Effector memory CD8-positive, alpha-beta T cell (primary cell): ENCODE measurements at regions not wholly inside any gene's neighbourhood (a gene's known extent, or its start where the extent isn't known, plus 50 kb on each side); places are given as distances from the start of the nearest gene placed in this dataset.

Experiments
- ATAC-seq: fragments of 150-1000 bp; cut with Tn5 transposase; replicated peaks from 2 replicates; pipeline ENCODE4 v1.10.0; 2021; ENCODE audit warnings: mild to moderate bottlenecking, moderate library complexity
- DNase-seq, 3 experiments: peaks; one replicate each; pipeline ENCODE4 v3.0.0; 2021
- H3K27ac Mint-ChIP-seq, 2 donors: one replicate each; pipeline ENCODE4 v1.8.0; 2022; ENCODE audit warnings: mild to moderate bottlenecking in 2 of 2, mixed read lengths in 2 of 2, moderate library complexity in 2 of 2
- H3K27me3 Mint-ChIP-seq, 2 donors: one replicate each; pipeline ENCODE4 v1.8.0; 2022; ENCODE audit warnings: mixed read lengths in 2 of 2
- H3K36me3 Mint-ChIP-seq: one replicate; pipeline ENCODE4 v1.8.0; 2022; ENCODE audit warnings: mild to moderate bottlenecking, moderate library complexity, mixed read lengths; ENCODE audit not compliant: insufficient read depth
- H3K4me1 Mint-ChIP-seq, 2 donors: one replicate each; pipeline ENCODE4 v1.8.0; 2022; ENCODE audit warnings: low read depth in 2 of 2, mixed read lengths in 2 of 2
- H3K4me3 Mint-ChIP-seq, 2 donors: one replicate each; pipeline ENCODE4 v1.8.0; 2022; ENCODE audit warnings: mild to moderate bottlenecking in 2 of 2, mixed read lengths in 2 of 2, moderate library complexity in 2 of 2
- H3K9me3 Mint-ChIP-seq, 2 donors: one replicate each; pipeline ENCODE4 v1.8.0; 2022; ENCODE audit warnings: mixed read lengths in 2 of 2

DNA sequence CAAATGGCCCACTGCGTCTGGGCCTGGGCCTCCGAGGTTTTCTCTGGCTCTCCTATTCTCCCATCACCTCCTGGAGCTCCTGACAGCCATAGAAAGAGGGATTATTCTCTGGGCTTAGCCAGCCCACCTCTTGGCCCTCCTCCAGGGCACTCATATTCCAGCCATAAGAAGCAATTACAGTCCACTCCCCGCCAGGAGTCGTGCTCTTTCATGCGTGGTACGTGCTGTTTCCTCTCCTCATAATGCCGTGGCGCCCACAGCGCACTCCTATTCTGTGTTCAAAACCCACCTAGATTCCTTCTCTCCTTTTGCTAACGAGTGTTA lies 240.8 kb upstream of the ZNF462 start:
- no peaks in the 10 kb centered on the region for H3K36me3 Mint-ChIP-seq
- H3K9me3 Mint-ChIP-seq = peaks cover 12 to 13% of the 10 kb centered on the region in 2 donors
- H3K27ac Mint-ChIP-seq = no peak overlapping the region
- no peak overlapping the region for H3K4me3 Mint-ChIP-seq
- no peak for DNase-seq
- no peak for ATAC-seq
- H3K27me3 Mint-ChIP-seq = no peaks in the 10 kb centered on the region
- H3K4me1 Mint-ChIP-seq = no peaks in the 10 kb centered on the region

DNA sequence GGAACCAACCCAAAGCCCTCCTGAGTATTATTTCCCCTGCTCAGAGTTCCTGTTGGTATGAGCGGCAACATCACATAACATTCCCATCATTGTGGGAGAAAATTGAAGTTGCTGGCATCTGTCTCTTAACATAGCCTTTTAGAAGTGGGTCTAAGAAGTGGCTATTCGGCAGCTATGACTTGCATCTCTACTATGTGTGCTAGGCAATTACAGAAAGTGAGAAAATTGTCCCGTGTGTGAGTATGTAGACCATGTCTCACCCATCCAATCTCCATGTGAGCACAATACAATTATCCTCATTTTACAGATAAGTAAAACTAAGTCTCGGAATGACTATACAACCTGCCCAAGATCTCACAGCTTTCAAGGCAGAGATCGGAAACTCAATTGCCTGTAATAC lies 239.4 kb upstream of the ZNF462 start:
- H3K4me1 Mint-ChIP-seq = no peaks in the 10 kb centered on the region
- peaks cover 10 to 13% of the 10 kb centered on the region in 2 donors for H3K9me3 Mint-ChIP-seq
- no peak for DNase-seq
- no peak for ATAC-seq
- no peak overlapping the region for H3K27ac Mint-ChIP-seq
- H3K36me3 Mint-ChIP-seq = no peaks in the 10 kb centered on the region
- H3K4me3 Mint-ChIP-seq = no peak overlapping the region
- H3K27me3 Mint-ChIP-seq = no peaks in the 10 kb centered on the region

DNA sequence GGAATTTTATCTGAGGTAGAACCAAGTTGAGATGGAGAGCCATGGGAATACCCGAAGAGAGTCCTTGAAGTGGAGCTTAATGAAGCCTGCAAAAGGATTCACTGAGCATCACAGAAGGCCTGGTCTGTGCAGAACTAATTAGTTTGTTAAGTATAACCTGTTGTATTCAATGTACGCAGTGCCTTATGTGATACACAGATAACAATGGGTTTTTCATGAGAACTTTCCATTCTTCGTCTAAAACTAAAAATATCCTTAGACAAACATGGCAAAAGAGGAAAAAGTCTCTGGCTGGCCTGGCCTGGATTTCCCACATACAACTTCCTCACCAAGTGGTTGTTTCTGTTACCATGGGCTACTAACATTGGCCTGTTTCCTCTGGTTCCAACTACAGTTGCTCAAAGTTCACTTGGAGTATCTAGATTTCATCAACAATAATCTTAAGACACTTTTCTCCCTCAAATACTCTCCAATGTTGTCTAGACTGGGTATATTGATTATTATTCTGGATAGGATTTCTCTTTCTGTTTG lies 237.6 kb upstream of the ZNF462 start:
- Mint-ChIP-seq H3K4me1 (no peaks in the 10 kb centered on the region), H3K27me3 (no peaks in the 10 kb centered on the region), H3K4me3 (no peak overlapping the region), H3K36me3 (no peaks in the 10 kb centered on the region), H3K27ac (no peak overlapping the region), H3K9me3 (peaks cover 13 to 24% of the 10 kb centered on the region in 2 donors)
- DNase-seq = no peak
- ATAC-seq = no peak

DNA sequence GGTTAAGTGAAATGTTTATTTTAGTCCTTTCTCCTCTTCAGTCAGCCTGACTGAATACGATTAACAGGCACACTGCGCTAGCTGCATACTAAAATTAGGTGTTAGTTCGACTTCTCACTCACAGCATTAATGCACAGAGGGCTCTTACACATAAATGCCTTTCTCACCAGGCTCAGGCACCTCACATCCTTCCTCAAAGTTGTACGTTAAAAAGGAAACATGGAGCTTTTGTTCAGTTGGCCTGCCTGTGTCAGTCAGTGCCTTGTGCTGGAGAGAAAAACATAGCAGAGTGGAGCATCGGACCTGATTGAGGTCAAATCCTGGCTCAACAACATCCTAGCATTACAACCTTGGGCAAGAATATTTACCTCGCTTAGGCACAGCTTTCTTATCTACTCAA lies 236.0 kb upstream of the ZNF462 start:
- Mint-ChIP-seq H3K4me1 (no peaks in the 10 kb centered on the region), H3K4me3 (no peak overlapping the region), H3K36me3 (no peaks in the 10 kb centered on the region), H3K9me3 (peaks cover 12 to 21% of the 10 kb centered on the region in 2 donors), H3K27ac (no peak overlapping the region), H3K27me3 (no peaks in the 10 kb centered on the region)
- ATAC-seq = no peak
- DNase-seq = no peak

DNA sequence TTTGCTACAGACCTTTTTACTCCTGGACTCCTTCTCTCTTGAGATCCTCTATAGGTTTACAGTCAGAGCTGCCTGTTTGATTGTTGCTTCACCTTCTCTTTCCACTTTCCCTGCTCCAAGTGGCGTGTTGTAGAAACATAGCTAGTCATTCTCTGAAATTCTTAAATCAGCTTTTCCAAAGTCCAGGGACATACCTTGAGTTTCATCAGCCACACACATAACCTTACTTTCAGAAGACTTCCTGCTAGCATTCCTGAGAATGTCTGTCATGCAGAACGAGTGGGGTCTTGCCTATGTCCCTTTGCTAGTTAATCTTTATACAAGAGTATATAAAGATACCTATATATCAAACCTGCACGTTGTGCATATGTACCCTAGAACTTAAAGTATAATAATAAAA lies 230.3 kb upstream of the ZNF462 start:
- Mint-ChIP-seq H3K27me3 (no peaks in the 10 kb centered on the region), H3K36me3 (no peaks in the 10 kb centered on the region), H3K27ac (no peak overlapping the region), H3K4me1 (no peaks in the 10 kb centered on the region), H3K9me3 (peaks cover 7 to 29% of the 10 kb centered on the region in 2 donors), H3K4me3 (no peak overlapping the region)
- ATAC-seq = no peak
- no peak for DNase-seq

DNA sequence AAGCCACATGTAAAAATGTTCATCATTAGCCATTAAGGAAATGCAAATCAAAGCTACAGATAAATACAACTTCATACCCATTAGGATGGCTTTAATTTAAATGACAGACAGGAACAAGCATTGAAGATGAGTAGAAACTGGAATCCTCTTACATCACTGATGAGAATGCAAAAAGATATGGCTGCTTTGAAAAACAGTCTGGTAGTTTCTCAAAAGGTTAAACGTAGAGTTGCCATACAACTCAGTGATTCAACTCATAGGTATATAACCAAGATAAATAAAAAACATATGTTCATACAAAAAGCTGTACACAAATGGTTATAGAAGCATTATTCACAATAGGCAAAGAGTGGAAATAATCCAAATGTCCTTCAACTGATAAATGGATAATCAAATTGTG lies 228.8 kb upstream of the ZNF462 start:
- H3K4me3 Mint-ChIP-seq = no peak overlapping the region
- DNase-seq (no peak), ATAC-seq (no peak)
- H3K36me3 Mint-ChIP-seq = no peaks in the 10 kb centered on the region
- no peaks in the 10 kb centered on the region for H3K4me1 Mint-ChIP-seq
- no peaks in the 10 kb centered on the region for H3K27me3 Mint-ChIP-seq
- H3K9me3 Mint-ChIP-seq = peaks cover 7 to 27% of the 10 kb centered on the region in 2 donors
- H3K27ac Mint-ChIP-seq = no peak overlapping the region

DNA sequence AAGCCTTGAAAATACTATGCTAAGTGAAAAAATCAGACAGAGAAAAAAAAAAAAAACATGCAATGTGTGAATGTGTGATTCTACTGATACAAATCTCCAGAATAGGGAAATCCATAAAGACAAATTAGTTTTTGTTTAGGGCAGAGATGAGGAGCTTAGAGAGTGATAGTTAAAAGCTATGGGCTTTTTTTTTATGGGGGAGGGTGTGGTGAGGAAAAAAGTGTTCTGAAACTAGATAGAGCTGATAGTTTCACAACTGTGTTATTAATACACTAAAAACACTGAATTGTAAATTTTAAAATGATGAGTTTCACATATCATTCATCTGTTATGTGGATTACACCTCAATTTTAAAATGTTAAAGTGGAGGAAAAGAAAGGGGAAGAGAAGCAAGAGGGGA lies 228.3 kb upstream of the ZNF462 start:
- ATAC-seq (no peak), DNase-seq (no peak)
- Mint-ChIP-seq H3K36me3 (no peaks in the 10 kb centered on the region), H3K27ac (no peak overlapping the region), H3K4me3 (no peak overlapping the region), H3K9me3 (peaks cover 7 to 23% of the 10 kb centered on the region in 2 donors), H3K4me1 (no peaks in the 10 kb centered on the region), H3K27me3 (no peaks in the 10 kb centered on the region)

DNA sequence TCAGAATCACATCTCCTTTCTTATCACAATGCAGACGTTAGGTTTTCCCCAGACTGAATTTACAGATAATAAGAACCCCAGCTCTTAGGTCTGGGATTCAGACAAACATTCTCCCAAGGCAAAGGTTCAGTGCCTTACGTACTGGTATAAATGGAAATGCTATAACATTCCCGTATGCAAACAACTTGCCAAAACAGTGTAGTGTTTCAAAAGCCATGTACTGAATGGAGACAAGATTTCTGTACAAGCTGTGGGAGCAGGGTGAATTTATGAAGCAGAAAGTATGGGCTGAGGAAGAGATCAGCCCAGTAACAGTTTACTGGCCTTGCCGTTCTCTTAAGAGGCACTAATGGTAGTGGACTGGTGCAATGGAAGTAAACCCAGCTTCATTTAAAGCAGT lies 225.5 kb upstream of the ZNF462 start:
- no peaks in the 10 kb centered on the region for H3K4me1 Mint-ChIP-seq
- no peak overlapping the region for H3K27ac Mint-ChIP-seq
- H3K4me3 Mint-ChIP-seq = no peak overlapping the region
- DNase-seq (no peak), ATAC-seq (no peak)
- H3K27me3 Mint-ChIP-seq = no peaks in the 10 kb centered on the region
- H3K9me3 Mint-ChIP-seq = peaks cover 0 to 9% of the 10 kb centered on the region in 2 donors
- no peaks in the 10 kb centered on the region for H3K36me3 Mint-ChIP-seq

DNA sequence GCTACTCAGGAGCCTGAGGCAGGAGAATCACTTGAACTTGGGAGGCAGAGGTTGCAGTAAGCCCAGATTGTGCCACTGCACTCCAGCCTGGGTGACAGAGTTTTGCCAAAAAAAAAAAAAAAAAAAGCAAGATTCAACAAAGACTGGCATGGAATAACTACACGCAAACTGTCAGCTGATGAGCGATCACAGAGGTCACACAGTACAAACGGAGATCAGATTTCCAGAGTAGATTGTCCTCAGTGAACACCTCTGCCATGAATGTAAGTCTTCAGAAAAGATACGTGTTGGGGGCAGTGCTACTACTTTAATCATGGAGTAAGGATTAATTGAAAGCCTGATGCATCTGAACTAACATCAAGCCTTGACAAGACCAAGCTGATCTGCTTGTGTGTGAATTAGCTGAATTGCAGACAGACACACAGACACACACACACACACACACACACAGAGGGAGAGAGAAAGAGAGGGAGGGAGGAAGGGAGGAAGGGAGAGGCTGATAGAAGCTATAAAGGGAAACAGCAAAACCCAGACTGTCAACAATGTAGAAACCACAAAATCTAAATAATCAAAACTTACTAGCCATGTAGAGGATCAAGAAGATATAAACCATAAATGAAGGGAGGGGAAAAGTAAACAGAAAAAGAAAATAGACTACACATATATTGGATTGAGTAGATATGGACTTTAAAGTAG lies 222.9 kb upstream of the ZNF462 start:
- H3K36me3 Mint-ChIP-seq = no peaks in the 10 kb centered on the region
- no peaks in the 10 kb centered on the region for H3K27me3 Mint-ChIP-seq
- DNase-seq (no peak), ATAC-seq (no peak)
- H3K4me3 Mint-ChIP-seq = no peak overlapping the region
- H3K9me3 Mint-ChIP-seq = peaks cover 2 to 16% of the 10 kb centered on the region in 2 donors
- H3K4me1 Mint-ChIP-seq = no peaks in the 10 kb centered on the region
- H3K27ac Mint-ChIP-seq = no peak overlapping the region

DNA sequence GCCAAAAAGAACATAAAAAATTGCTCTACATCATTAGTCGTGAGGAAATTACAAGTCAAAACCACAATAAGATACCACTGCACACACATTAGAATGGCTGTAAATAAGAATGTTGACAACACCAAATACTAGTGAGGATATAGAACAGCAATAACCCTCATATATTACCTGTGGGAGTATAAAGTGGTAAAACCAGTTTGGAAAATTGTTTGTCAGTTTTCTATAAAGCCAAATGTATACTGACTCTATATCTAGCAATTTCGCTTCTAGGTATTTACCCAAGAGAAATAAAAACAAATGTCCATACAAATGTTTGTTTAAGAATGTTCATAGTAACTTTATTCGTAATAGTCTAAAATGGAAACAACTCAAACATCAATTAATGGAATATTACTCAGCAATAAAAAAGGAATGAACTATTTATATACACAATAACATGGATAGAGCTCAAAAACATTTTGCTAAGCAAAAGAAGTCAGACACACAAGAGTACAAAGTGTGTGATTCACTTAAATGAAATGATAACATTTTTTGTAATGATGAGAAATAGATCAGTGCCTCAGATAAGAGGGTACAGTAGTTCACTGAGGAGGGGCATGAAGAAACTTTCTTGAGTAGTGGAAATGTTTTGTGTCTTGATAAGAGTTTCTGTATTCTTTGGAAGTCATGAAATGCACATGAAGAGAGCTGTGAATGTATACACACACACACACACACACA lies 219.6 kb upstream of the ZNF462 start:
- Mint-ChIP-seq H3K9me3 (peaks cover 11 to 16% of the 10 kb centered on the region in 2 donors), H3K27me3 (no peaks in the 10 kb centered on the region), H3K27ac (no peak overlapping the region), H3K4me1 (no peaks in the 10 kb centered on the region), H3K36me3 (no peaks in the 10 kb centered on the region), H3K4me3 (no peak overlapping the region)
- ATAC-seq = no peak
- DNase-seq = no peak

DNA sequence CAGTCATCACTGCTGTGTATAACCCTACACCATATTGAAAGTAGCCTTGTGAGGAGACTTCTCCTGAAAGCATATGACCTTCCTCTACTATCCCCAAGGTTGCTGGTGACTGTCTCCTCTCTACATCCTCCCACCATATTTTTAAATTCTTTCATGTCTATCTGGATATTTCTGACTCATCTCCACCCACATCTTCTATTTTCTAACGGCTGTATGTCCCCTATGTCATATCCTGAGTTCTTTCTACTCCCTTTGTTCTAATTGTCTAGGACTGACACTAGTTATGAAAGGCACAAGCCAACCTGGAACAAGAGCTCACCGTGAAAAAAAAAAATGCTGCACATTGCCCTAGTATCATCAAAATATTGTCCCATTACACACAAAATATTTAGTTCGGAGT lies 218.3 kb upstream of the ZNF462 start:
- Mint-ChIP-seq H3K4me3 (no peak overlapping the region), H3K9me3 (peaks cover 11 to 16% of the 10 kb centered on the region in 2 donors), H3K27me3 (no peaks in the 10 kb centered on the region), H3K36me3 (no peaks in the 10 kb centered on the region), H3K27ac (no peak overlapping the region), H3K4me1 (no peaks in the 10 kb centered on the region)
- ATAC-seq = no peak
- no peak for DNase-seq

DNA sequence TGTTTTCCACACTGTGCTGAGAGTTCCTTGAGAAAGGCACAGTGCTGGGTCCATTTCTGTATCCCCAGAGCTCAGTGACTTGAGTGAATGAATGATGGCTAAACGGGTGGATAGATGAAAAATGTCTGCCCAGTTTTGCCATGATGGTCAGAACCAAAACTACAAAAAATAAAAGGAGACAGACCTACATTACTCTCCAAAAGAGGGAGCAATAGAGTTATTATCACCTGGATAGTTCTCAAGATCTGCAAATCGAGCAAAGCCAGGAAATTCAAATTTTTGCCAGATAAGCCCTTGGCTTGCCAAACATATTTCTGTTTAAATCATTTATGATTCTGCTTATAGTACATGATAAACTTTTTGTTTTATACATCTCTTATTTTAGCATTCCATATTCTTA lies 214.2 kb upstream of the ZNF462 start:
- no peaks in the 10 kb centered on the region for H3K36me3 Mint-ChIP-seq

DNA sequence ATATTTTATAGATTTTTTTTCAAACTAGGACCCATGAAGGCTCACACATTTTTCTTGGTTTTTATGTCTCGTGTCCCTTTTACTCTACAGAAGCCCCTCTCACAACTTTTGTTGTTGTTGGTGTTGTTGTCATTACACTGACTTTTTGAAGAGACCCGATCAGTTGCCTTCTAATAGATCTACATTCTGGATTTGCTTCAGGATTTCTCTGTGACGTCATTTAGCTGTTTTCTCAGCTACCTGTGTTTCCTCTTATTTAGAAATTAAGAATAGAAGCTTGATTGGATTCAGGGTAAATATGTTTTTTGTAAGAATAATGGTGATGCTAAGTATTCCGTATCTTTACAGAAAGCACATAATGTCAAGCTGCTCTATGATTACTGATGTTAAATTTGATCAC lies 213.3 kb upstream of the ZNF462 start:
- no peaks in the 10 kb centered on the region for H3K27me3 Mint-ChIP-seq
- no peak for ATAC-seq

More for the DNA sequence above, 214.2 kb upstream of the ZNF462 start:
- H3K27ac Mint-ChIP-seq = no peak overlapping the region
- ATAC-seq = no peak
- DNase-seq = no peak
- H3K9me3 Mint-ChIP-seq = peaks cover 10 to 15% of the 10 kb centered on the region in 2 donors
- no peaks in the 10 kb centered on the region for H3K4me1 Mint-ChIP-seq
- H3K27me3 Mint-ChIP-seq = no peaks in the 10 kb centered on the region
- no peak overlapping the region for H3K4me3 Mint-ChIP-seq

DNA sequence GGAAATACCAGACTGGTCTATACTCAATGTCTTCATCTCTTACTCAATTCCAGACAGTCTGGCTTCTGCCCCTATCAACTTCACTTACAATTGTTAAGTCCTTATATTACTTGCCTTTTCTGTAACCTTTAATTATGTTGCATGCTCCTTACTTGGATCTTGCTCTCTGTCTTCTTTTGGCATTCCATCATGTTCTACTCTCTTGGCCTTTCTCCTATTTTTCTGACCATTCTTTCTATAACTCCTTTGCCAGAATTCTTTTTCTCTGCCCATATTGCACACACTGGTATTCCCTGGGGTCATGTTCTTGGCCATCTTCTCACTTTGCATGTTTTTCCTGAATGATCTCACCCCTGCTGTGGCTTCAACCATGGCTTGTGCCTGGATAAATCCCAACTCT lies 209.8 kb upstream of the ZNF462 start:
- H3K4me1 Mint-ChIP-seq = no peaks in the 10 kb centered on the region
- ATAC-seq = no peak

More for the DNA sequence above, 213.3 kb upstream of the ZNF462 start:
- no peaks in the 10 kb centered on the region for H3K36me3 Mint-ChIP-seq
- no peaks in the 10 kb centered on the region for H3K4me1 Mint-ChIP-seq
- no peak overlapping the region for H3K4me3 Mint-ChIP-seq
- no peak overlapping the region for H3K27ac Mint-ChIP-seq
- no peak for DNase-seq
- H3K9me3 Mint-ChIP-seq = peaks cover 12 to 21% of the 10 kb centered on the region in 2 donors

More for the DNA sequence above, 209.8 kb upstream of the ZNF462 start:
- Mint-ChIP-seq H3K4me3 (no peak overlapping the region), H3K27ac (no peak overlapping the region), H3K9me3 (peaks cover 10% of the 10 kb centered on the region in 2 donors), H3K36me3 (no peaks in the 10 kb centered on the region), H3K27me3 (no peaks in the 10 kb centered on the region)
- no peak for DNase-seq
